HepG2 (cell line): ENCODE measurements at regions not wholly inside any gene's neighbourhood (a gene's known extent, or its start where the extent isn't known, plus 50 kb on each side); places are given as distances from the start of the nearest gene placed in this dataset.

Source experiments
- ATAC-seq: fragments of 200-7000 bp; cut with Tn5 transposase; 3 replicates; pipeline ENCODE4 v1.9.1; 2020; ENCODE audit warnings: mild to moderate bottlenecking, moderate library complexity
- BruUV-seq: library from RNA; stranded (reverse); fragments of 400-500 nt; replicated peaks from 2 replicates; lab custom pipeline; 2021; lab: Mats Ljungman, UMichigan
- CTCF ChIA-PET: fragments of 300-600 bp; formaldehyde crosslinking; extraction: SDS; loops from one replicate; lab custom pipeline; 2021; ENCODE audit warnings: low total read pairs, inconsistent platforms, low intra/inter-chr PET ratio; lab: Yijun Ruan, JAX
- POLR2A ChIA-PET: fragments of 350-600 bp; sonication (Branson Sonifier 250); formaldehyde crosslinking; loops from one replicate; lab custom pipeline; 2020; ENCODE audit warnings: antibody characterized with exemption, inconsistent platforms; lab: Yijun Ruan, JAX
- DNase-seq: peaks from one replicate; pipeline ENCODE4 v3.0.0-alpha.2; 2015; ENCODE audit warnings: low spot score
- FAIRE-seq: peaks from 3 replicates; lab custom pipeline; 2011; peaks lifted over from hg19 to GRCh38; lab: Jason Lieb, UNC
- H2AFZ ChIP-seq: one replicate; pipeline ENCODE4 v1.6.1; 2011; ENCODE audit warnings: low read length, inconsistent platforms
- H3K27ac ChIP-seq: fragments of 300-600 bp; 3 replicates; pipeline ENCODE4 v1.8.0; 2011; ENCODE audit warnings: mixed run types, mild to moderate bottlenecking, mixed read lengths, low read length, inconsistent platforms; ENCODE audit not compliant: insufficient read depth; ENCODE audit errors: extremely low read length
- H3K27me3 ChIP-seq, 2 experiments: fragments of 200-600 bp in 1 of 2; 2 replicates in 1 of 2; 3 replicates in 1 of 2; pipeline versions ENCODE4 v1.6.0 to v1.8.0; 2011; ENCODE audit warnings: low read length in 2 of 2, mild to moderate bottlenecking in 2 of 2, moderate library complexity in 2 of 2, inconsistent platforms in 1 of 2; ENCODE audit not compliant: insufficient read depth in 2 of 2, control insufficient read depth in 1 of 2
- H3K36me3 ChIP-seq, 2 experiments: fragments of 200-600 bp in 1 of 2; replicated peaks in 1 of 2; 2 replicates in 1 of 2; 3 replicates in 1 of 2; pipeline versions ENCODE4 v1.5.1 to v1.8.0; 2011; ENCODE audit warnings: low read length in 2 of 2, inconsistent platforms in 1 of 2; ENCODE audit not compliant: insufficient read depth in 2 of 2, control insufficient read depth in 1 of 2
- H3K4me1 ChIP-seq: 2 replicates; pipeline ENCODE4 v1.5.1; 2012; ENCODE audit warnings: low read length, inconsistent platforms; ENCODE audit not compliant: insufficient read depth
- H3K4me2 ChIP-seq: 2 replicates; pipeline ENCODE4 v1.6.0; 2011; ENCODE audit warnings: low read depth, low read length, inconsistent platforms
- H3K4me3 ChIP-seq, 3 experiments: fragments of 200-600 bp in 1 of 3; sonication (generic), shearing (Covaris generic) in 1 of 3; replicated peaks in 1 of 3; 2 replicates each; pipeline ENCODE4 v1.5.1; 2011 to 2016; ENCODE audit warnings: low read length in 3 of 3, inconsistent platforms in 2 of 3, low read depth in 2 of 3, mild to moderate bottlenecking in 2 of 3, control low read depth in 1 of 3, mixed read lengths in 1 of 3; ENCODE audit not compliant: insufficient read depth in 1 of 3
- H3K79me2 ChIP-seq: one replicate; pipeline ENCODE4 v1.6.1; 2011; ENCODE audit warnings: low read length, inconsistent platforms; ENCODE audit not compliant: insufficient read depth
- H3K9ac ChIP-seq: 2 replicates; pipeline ENCODE4 v1.6.0; 2011; ENCODE audit warnings: mild to moderate bottlenecking, low read depth, low read length, inconsistent platforms; ENCODE audit not compliant: insufficient read depth
- H3K9me3 ChIP-seq: 2 replicates; pipeline ENCODE4 v1.5.1; 2012; ENCODE audit warnings: mild to moderate bottlenecking, low read length
- H4K20me1 ChIP-seq: 2 replicates; pipeline ENCODE4 v1.6.0; 2011; ENCODE audit warnings: inconsistent platforms, mild to moderate bottlenecking, low read length, moderate library complexity; ENCODE audit not compliant: insufficient read depth
- RAD21 ChIP-seq: fragments of 450-650 bp; formaldehyde crosslinking; IDR thresholded peaks from 2 replicates; pipeline ENCODE4 v1.5.0; 2020; ENCODE audit warnings: mild to moderate bottlenecking
- ZNF143 ChIP-seq: sonication (generic); formaldehyde crosslinking; IDR thresholded peaks from 2 replicates; pipeline ENCODE4 v1.4.0; 2020; ENCODE audit warnings: missing genetic modification reagents
- ZNF225 ChIP-seq: sonication (generic); formaldehyde crosslinking; IDR thresholded peaks from 2 replicates; pipeline ENCODE4 v1.4.0; 2020; ENCODE audit warnings: mild to moderate bottlenecking, missing genetic modification reagents
- ZNF547 ChIP-seq: sonication (generic); formaldehyde crosslinking; IDR thresholded peaks from 2 replicates; pipeline ENCODE4 v1.5.1; 2020; ENCODE audit warnings: mild to moderate bottlenecking, missing genetic modification reagents
- ZNF564 ChIP-seq: sonication (generic); formaldehyde crosslinking; IDR thresholded peaks from 2 replicates; pipeline ENCODE4 v1.8.1; 2023; ENCODE audit warnings: mild to moderate bottlenecking, missing genetic modification reagents
- ZNF577 ChIP-seq: sonication (generic); formaldehyde crosslinking; IDR thresholded peaks from 2 replicates; pipeline ENCODE4 v1.4.0; 2020; ENCODE audit warnings: mild to moderate bottlenecking, low read depth, missing genetic modification reagents, borderline replicate concordance
- WGBS: methylation state at CpG from one replicate; pipeline ENCODE4 v1.1.6; 2017; ENCODE audit warnings: low lambda C conversion rate; 5-methylcytosine and 5-hydroxymethylcytosine counted together
- in situ Hi-C: cut with HindIII; loops from 2 replicates; pipeline ENCODE4 v1.10.0; 2017; ENCODE audit warnings: low pct_unique_long_range_greater_than_20kb; ENCODE audit not compliant: extremely low pct_ligation_motif_present
- intact Hi-C: fragments of 100-400 bp; cut with micrococcal nuclease; formaldehyde crosslinking; loops from one replicate; pipeline ENCODE4 v1.10.0; 2022; ENCODE audit not compliant: unreplicated experiment
- TF ChIP-seq, protein P1 (sequence below): sonication (generic); formaldehyde crosslinking; IDR thresholded peaks from 2 replicates; pipeline ENCODE4 v1.4.0; 2020; ENCODE audit warnings: missing genetic modification reagents, borderline replicate concordance
- TF ChIP-seq, protein P2 (sequence below): sonication (generic); formaldehyde crosslinking; IDR thresholded peaks from 2 replicates; pipeline ENCODE4 v1.5.0; 2020; ENCODE audit warnings: missing genetic modification reagents

DNA sequence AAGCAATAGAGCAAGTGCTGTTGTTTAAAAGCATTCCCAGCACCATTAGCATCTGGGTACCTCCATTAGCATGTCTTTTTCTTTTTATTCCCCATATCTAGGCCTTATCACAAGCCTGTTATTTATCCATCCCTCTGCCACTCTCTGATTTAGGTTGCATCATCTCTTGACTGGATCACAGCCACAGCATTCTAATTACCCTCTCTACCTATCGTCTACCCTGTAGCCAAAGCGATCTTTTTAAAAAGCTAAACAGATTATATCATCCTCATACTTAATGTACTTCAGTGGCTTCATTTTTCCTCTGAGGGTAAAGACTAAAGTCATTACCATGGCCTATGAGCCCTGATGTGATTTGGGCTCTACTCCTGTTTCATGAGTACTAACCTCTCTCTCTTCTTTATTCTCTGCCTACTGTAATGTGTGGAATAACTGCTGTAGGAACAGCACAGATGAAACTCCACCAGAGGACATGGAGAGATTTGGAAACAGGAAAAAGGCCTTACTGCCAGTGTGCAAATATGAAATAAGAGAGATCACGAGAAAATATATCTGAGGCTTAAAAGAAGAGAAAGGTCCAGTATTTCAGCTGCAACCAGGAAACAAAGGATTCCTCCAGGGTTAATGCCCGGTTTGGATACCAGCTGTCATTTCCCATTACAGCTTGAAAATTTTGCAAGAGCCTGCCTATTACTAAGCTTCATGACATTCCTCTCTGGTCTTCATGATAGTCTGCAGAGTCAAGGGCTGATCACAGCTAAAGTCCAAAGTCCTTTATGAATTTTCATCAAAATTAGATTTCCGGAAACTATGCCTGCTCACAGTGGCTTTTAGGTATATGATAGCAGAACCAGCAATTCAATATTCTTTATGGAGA is 422.5 kb upstream of the PDE3A start:
- FAIRE-seq, result no peak
- BruUV-seq, result no TSS peak
- Histone ChIP-seq H2AFZ (no peak overlapping the region), H3K9me3 (no peaks in the 10 kb centered on the region), H3K27me3 (no peaks in the 10 kb centered on the region), H4K20me1 (no peaks in the 10 kb centered on the region), H3K27ac (no peak overlapping the region), H3K4me2 (no peak overlapping the region), H3K79me2 (no peaks in the 10 kb centered on the region), H3K36me3 (no peaks in the 10 kb centered on the region), H3K4me1 (no peaks in the 10 kb centered on the region), H3K9ac (no peak overlapping the region), H3K4me3 (no peak overlapping the region)
- ChIA-PET CTCF (no interaction called here), POLR2A (no interaction called here)
- WGBS, result 42% methylated on average over 4 of the region's 5 CpGs
- in situ Hi-C loops (no loop called here), intact Hi-C loops (no loop called here)
- no peak for DNase-seq
- no peak for ATAC-seq
- TF ChIP-seq ZNF577 (CRISPR knock-in tag) (no peak), RAD21 (no peak), ZNF564 (CRISPR knock-in tag) (no peak), ZNF143 (CRISPR knock-in tag) (no peak), ZNF547 (no peak), ZNF225 (CRISPR knock-in tag) (no peak)
- TF ChIP-seq, protein P1, sequence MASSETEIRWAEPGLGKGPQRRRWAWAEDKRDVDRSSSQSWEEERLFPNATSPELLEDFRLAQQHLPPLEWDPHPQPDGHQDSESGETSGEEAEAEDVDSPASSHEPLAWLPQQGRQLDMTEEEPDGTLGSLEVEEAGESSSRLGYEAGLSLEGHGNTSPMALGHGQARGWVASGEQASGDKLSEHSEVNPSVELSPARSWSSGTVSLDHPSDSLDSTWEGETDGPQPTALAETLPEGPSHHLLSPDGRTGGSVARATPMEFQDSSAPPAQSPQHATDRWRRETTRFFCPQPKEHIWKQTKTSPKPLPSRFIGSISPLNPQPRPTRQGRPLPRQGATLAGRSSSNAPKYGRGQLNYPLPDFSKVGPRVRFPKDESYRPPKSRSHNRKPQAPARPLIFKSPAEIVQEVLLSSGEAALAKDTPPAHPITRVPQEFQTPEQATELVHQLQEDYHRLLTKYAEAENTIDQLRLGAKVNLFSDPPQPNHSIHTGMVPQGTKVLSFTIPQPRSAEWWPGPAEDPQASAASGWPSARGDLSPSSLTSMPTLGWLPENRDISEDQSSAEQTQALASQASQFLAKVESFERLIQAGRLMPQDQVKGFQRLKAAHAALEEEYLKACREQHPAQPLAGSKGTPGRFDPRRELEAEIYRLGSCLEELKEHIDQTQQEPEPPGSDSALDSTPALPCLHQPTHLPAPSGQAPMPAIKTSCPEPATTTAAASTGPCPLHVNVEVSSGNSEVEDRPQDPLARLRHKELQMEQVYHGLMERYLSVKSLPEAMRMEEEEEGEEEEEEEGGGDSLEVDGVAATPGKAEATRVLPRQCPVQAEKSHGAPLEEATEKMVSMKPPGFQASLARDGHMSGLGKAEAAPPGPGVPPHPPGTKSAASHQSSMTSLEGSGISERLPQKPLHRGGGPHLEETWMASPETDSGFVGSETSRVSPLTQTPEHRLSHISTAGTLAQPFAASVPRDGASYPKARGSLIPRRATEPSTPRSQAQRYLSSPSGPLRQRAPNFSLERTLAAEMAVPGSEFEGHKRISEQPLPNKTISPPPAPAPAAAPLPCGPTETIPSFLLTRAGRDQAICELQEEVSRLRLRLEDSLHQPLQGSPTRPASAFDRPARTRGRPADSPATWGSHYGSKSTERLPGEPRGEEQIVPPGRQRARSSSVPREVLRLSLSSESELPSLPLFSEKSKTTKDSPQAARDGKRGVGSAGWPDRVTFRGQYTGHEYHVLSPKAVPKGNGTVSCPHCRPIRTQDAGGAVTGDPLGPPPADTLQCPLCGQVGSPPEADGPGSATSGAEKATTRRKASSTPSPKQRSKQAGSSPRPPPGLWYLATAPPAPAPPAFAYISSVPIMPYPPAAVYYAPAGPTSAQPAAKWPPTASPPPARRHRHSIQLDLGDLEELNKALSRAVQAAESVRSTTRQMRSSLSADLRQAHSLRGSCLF (CRISPR knock-in tag), result no peak
- TF ChIP-seq, protein P2, sequence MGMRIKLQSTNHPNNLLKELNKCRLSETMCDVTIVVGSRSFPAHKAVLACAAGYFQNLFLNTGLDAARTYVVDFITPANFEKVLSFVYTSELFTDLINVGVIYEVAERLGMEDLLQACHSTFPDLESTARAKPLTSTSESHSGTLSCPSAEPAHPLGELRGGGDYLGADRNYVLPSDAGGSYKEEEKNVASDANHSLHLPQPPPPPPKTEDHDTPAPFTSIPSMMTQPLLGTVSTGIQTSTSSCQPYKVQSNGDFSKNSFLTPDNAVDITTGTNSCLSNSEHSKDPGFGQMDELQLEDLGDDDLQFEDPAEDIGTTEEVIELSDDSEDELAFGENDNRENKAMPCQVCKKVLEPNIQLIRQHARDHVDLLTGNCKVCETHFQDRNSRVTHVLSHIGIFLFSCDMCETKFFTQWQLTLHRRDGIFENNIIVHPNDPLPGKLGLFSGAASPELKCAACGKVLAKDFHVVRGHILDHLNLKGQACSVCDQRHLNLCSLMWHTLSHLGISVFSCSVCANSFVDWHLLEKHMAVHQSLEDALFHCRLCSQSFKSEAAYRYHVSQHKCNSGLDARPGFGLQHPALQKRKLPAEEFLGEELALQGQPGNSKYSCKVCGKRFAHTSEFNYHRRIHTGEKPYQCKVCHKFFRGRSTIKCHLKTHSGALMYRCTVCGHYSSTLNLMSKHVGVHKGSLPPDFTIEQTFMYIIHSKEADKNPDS (CRISPR knock-in tag), result no peak
